Right renal pelvis (tissue), 4 donors: ENCODE measurements at regions not wholly inside any gene's neighbourhood (a gene's known extent, or its start where the extent isn't known, plus 50 kb on each side); places are given as distances from the start of the nearest gene placed in this dataset.
"Not testable (repeated sequence)": the region's sequence is repeated elsewhere in the genome, so short reads cannot be mapped to it uniquely, and the experiment has no call there.

Experiments used
- DNase-seq, 4 donors: peaks; one replicate each; pipeline ENCODE4 v3.0.0-alpha.2; 2013; ENCODE audit warnings: low read depth in 4 of 4, low spot score in 3 of 4, missing footprints in 1 of 4

DNA sequence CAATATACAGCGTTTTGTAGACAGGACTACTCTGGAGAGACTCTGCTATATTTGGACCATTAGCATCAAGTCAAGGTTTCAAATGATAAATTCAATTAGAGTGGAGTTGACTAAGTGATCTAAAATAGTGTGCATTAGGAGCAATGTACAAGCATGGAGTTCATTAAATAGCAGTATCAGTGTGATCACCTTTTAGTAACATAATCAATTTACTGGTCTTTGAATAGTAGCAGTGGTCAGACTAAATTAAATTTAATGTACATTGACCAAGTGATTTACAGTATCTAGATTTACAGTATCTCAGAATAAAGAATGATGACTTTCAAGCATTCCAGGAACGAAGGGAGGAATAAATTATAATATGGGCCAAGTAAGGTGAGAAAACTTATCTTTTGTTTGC, 489.6 kb upstream of the ADGRL4 start:
- DNase-seq, result no peak

- not testable (repeated sequence) for DNase-seq
Measured at GRCh38 chr1:79493702-79494101, 487.2 kb upstream of the ADGRL4 start.

GRCh38 chr1:79488572-79489121, 482.1 kb upstream of the ADGRL4 start:
- DNase-seq, result not testable (repeated sequence)

GRCh38 chr1:79478728-79479373, 472.3 kb upstream of the ADGRL4 start:
- DNase-seq, result no peak

DNA sequence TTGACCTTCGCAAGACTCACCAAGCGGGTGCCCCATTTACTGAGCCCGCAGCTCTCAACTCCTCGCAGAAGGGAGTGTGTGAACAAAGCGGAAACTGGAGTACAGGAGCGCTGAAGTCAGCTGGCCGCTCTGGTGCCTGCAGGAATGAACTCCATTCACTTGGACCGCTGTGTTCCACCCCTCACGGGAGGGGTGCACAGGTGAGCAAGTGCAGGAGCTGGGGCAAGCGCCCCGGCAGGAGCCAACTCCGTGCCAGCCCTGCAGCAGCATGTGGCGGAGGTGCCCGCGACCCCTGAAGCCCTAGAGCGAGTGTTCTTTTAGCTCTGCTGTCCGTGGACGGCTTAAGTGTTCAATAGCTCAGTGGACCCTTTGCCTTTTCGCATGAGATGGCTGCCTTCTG, 471.6 kb upstream of the ADGRL4 start:
- no peak for DNase-seq

- no peak for DNase-seq
Measured at GRCh38 chr1:79472067-79472656, 465.6 kb upstream of the ADGRL4 start.

DNA sequence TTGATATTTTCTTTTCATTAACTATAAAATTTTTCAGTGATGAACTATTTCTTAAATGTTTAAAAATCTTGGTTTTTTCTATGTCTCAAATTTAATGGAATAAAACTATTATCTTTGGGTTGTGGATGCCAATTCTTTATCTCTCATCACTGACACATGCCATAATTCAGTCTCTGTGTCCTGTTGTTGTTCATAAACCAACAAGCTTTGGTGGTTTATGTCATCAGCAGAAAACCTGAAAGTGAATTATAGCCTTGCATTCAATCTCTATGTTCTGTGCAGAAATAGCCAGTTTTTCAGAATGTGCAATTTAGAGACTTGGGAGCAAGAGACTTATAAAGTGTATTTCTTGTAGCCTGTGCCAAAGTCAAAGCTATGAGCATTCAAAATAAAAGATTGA, 462.6 kb upstream of the ADGRL4 start:
- DNase-seq, result no peak

DNA sequence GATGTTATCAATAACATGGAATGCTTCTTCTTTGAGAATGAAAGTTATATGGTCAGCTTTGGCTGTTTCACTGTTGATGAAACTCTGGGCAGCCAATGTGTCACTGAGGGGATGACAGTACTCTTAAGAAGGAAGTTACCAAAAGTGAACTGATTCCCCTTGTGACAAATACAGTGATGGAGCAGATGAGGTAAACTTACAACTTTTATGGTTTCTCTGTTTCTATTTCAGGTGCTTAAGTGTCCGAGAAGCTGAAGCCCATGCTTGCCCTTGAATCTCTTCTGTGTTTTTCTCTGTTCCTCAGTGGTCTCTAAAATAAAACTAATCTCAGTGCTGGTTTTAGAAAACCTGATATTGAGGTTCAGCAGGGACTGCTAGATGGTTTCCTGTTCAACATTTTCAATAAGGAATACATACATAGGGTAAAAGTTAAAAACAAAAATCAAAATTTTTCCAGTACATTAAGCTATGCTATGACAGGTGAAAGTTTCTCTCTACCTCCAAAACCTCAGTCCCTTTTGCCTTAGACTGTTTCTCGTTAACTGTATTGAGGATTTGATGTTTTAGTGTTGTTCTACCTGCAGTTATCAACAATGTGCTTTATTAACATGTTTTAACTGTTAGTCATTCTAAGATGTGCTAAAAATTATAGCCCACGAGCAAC, 454.4 kb upstream of the ADGRL4 start:
- DNase-seq, result no peak

- no peak for DNase-seq
Measured at GRCh38 chr1:79457562-79458224, 451.2 kb upstream of the ADGRL4 start.

GRCh38 chr1:79448426-79448825, 441.9 kb upstream of the ADGRL4 start:
- DNase-seq, result no peak

- DNase-seq, result no peak
Measured at GRCh38 chr1:79441238-79441637, 434.7 kb upstream of the ADGRL4 start.

- no peak for DNase-seq
Measured at GRCh38 chr1:79437540-79437939, 431.0 kb upstream of the ADGRL4 start.

GRCh38 chr1:79431340-79431739, 424.8 kb upstream of the ADGRL4 start:
- DNase-seq, result no peak

GRCh38 chr1:79430437-79430836, 423.9 kb upstream of the ADGRL4 start:
- DNase-seq, result no peak

DNA sequence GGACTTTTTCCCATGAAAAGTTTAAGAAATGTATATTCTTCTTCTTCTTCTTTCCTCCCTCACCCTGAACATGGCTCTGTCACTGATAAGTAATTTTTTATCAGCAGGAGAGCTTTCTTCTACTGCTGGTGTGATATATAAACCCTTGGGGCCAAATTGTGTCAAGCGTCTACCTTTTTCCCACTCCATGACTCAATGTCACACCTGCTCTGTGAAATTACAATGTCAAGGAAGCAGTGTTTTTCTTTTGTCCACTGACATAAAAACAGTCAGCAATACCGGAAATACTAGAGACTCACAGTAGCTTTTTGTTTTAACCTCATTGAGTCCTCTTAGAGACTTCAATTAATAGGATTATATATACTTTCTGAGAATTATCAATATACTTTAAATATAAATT, 416.2 kb upstream of the ADGRL4 start:
- no peak for DNase-seq

- no peak for DNase-seq
Measured at GRCh38 chr1:79398501-79398900, 392.0 kb upstream of the ADGRL4 start.

GRCh38 chr1:79396901-79397300, 390.4 kb upstream of the ADGRL4 start:
- DNase-seq, result no peak

DNA sequence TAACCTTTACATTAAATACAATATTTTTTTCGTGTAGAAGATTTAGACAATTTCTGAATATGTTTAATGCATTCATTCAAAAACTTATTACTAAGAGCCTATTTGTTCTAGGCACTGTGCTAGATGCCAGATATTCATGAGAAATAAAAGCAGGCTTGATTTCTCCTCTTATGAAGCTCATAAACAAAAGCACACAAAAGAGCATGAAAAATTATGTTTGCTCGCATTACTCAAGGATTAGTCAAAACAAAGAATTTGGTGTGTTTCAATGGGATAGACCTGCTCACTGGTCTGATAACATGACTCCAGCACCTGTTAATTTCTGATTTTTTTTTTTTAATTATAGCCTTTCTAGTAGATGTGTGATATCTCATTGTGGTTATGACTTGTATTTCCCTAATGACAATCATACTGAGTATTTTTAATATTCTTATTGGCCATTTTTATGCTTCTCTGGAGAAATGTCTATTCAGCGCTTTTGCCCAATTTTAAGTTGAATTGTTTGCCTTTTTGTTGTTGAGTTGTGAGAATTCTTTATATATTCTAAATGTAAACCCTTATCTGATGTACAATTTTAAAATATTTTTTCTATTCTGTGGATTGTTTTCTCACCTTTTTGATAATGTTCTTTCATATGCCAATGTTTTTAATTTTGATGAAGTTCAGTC, 382.3 kb upstream of the ADGRL4 start:
- DNase-seq, result no peak

GRCh38 chr1:79386730-79387129, 380.2 kb upstream of the ADGRL4 start:
- no peak for DNase-seq

- DNase-seq, result no peak
Measured at GRCh38 chr1:79380078-79380477, 373.5 kb upstream of the ADGRL4 start.

- no peak for DNase-seq
Measured at GRCh38 chr1:79376106-79376505, 369.6 kb upstream of the ADGRL4 start.
